Body of pancreas (tissue), 4 donors: ENCODE measurements at regions not wholly inside any gene's neighbourhood (a gene's known extent, or its start where the extent isn't known, plus 50 kb on each side); places are given as distances from the start of the nearest gene placed in this dataset.

Experiments
- POLR2A ChIP-seq, 3 donors: fragments of 450-650 bp; IDR thresholded peaks; one replicate each; pipeline ENCODE4 v1.6.1; 2016; ENCODE audit warnings: antibody characterized with exemption in 3 of 3, mild to moderate bottlenecking in 2 of 3
- TF ChIP-seq, protein P1 (sequence below), 7 experiments: fragments of 450-650 bp in 4 of 7; fragments of 200-600 bp in 3 of 7; sonication (generic) in 3 of 7; IDR thresholded peaks; one replicate each; pipeline ENCODE4 v1.5.1; 2016 to 2019; ENCODE audit warnings: antibody characterized with exemption in 7 of 7

GRCh38 chr13:83536941-83537340 lies 345.3 kb downstream of the SLITRK1 start:
- TF ChIP-seq, protein P1, sequence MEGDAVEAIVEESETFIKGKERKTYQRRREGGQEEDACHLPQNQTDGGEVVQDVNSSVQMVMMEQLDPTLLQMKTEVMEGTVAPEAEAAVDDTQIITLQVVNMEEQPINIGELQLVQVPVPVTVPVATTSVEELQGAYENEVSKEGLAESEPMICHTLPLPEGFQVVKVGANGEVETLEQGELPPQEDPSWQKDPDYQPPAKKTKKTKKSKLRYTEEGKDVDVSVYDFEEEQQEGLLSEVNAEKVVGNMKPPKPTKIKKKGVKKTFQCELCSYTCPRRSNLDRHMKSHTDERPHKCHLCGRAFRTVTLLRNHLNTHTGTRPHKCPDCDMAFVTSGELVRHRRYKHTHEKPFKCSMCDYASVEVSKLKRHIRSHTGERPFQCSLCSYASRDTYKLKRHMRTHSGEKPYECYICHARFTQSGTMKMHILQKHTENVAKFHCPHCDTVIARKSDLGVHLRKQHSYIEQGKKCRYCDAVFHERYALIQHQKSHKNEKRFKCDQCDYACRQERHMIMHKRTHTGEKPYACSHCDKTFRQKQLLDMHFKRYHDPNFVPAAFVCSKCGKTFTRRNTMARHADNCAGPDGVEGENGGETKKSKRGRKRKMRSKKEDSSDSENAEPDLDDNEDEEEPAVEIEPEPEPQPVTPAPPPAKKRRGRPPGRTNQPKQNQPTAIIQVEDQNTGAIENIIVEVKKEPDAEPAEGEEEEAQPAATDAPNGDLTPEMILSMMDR (IDR thresholded peaks at IDR 0.05): no peak
- no peak for TF ChIP-seq POLR2A (IDR thresholded peaks at IDR 0.05)
